GM12878 (cell line): ENCODE measurements at regions not wholly inside any gene's neighbourhood (a gene's known extent, or its start where the extent isn't known, plus 50 kb on each side); places are given as distances from the start of the nearest gene placed in this dataset.

Source experiments
- CHD1 ChIP-seq: IDR thresholded peaks from 2 replicates; pipeline ENCODE4 v1.6.1; 2012; ENCODE audit warnings: low read depth, low read length, improper control_type of control experiment
- CHD4 ChIP-seq: fragments of 200-600 bp; sonication (generic); IDR thresholded peaks from 2 replicates; pipeline ENCODE4 v1.6.1; 2016; ENCODE audit warnings: mild to moderate bottlenecking
- EZH2 ChIP-seq: IDR thresholded peaks from 2 replicates; pipeline ENCODE4 v1.6.1; 2012; ENCODE audit warnings: low read depth, mild to moderate bottlenecking, control low read depth, inconsistent platforms, low read length, borderline replicate concordance; ENCODE audit not compliant: control insufficient read depth
- GATAD2B ChIP-seq: fragments of 450-650 bp; conservative IDR thresholded peaks from 2 replicates; pipeline ENCODE4 v1.6.1; 2017; ENCODE audit warnings: low read depth, mild to moderate bottlenecking, moderate library complexity
- POLR2A ChIP-seq: IDR thresholded peaks from 2 replicates; pipeline ENCODE4 v1.6.1; 2011; ENCODE audit warnings: low read depth, mild to moderate bottlenecking, low read length
- SIN3A ChIP-seq: IDR thresholded peaks from 2 replicates; pipeline ENCODE4 v1.6.1; 2012; ENCODE audit warnings: low read depth, low read length, improper control_type of control experiment
- TF ChIP-seq, protein P1 (sequence below): fragments of 450-650 bp; IDR thresholded peaks from 2 replicates; pipeline ENCODE4 v1.6.1; 2016; ENCODE audit warnings: mild to moderate bottlenecking, moderate library complexity, borderline replicate concordance
- TF ChIP-seq, protein P2 (sequence below): IDR thresholded peaks from 2 replicates; pipeline ENCODE4 v1.6.1; 2012; ENCODE audit warnings: low read depth, low read length, improper control_type of control experiment
- TF ChIP-seq, protein P3 (sequence below): IDR thresholded peaks from 2 replicates; pipeline ENCODE4 v1.6.1; 2012; ENCODE audit warnings: mild to moderate bottlenecking, low read depth, low read length

DNA sequence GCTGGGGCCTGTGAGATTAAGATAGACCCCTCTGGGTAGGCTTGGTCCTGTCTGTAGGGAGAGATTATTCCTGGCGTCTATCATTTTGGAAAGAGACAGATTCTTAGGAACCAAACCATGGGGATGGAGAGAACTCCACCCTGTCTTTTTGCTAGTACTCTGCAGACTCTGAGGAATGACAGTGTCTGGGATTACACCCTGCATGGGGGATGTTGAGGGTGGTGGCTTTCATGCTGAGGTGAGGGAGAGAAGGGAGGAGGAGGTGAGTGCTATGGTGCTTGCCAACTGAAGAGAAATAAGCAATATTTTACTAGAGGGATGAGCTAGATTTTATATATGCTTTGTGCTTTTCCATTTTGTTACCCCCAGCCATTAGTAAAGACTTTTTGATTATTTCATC, 74.5 kb upstream of the PCDH8 start (continued):
- TF ChIP-seq, protein P1, sequence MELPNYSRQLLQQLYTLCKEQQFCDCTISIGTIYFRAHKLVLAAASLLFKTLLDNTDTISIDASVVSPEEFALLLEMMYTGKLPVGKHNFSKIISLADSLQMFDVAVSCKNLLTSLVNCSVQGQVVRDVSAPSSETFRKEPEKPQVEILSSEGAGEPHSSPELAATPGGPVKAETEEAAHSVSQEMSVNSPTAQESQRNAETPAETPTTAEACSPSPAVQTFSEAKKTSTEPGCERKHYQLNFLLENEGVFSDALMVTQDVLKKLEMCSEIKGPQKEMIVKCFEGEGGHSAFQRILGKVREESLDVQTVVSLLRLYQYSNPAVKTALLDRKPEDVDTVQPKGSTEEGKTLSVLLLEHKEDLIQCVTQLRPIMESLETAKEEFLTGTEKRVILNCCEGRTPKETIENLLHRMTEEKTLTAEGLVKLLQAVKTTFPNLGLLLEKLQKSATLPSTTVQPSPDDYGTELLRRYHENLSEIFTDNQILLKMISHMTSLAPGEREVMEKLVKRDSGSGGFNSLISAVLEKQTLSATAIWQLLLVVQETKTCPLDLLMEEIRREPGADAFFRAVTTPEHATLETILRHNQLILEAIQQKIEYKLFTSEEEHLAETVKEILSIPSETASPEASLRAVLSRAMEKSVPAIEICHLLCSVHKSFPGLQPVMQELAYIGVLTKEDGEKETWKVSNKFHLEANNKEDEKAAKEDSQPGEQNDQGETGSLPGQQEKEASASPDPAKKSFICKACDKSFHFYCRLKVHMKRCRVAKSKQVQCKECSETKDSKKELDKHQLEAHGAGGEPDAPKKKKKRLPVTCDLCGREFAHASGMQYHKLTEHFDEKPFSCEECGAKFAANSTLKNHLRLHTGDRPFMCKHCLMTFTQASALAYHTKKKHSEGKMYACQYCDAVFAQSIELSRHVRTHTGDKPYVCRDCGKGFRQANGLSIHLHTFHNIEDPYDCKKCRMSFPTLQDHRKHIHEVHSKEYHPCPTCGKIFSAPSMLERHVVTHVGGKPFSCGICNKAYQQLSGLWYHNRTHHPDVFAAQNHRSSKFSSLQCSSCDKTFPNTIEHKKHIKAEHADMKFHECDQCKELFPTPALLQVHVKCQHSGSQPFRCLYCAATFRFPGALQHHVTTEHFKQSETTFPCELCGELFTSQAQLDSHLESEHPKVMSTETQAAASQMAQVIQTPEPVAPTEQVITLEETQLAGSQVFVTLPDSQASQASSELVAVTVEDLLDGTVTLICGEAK, result no peak
- TF ChIP-seq CHD1 (no peak), SIN3A (no peak), GATAD2B (no peak), CHD4 (no peak), POLR2A (no peak), EZH2 (no peak)
- TF ChIP-seq, protein P2, sequence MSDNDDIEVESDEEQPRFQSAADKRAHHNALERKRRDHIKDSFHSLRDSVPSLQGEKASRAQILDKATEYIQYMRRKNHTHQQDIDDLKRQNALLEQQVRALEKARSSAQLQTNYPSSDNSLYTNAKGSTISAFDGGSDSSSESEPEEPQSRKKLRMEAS, result no peak
- TF ChIP-seq, protein P3, sequence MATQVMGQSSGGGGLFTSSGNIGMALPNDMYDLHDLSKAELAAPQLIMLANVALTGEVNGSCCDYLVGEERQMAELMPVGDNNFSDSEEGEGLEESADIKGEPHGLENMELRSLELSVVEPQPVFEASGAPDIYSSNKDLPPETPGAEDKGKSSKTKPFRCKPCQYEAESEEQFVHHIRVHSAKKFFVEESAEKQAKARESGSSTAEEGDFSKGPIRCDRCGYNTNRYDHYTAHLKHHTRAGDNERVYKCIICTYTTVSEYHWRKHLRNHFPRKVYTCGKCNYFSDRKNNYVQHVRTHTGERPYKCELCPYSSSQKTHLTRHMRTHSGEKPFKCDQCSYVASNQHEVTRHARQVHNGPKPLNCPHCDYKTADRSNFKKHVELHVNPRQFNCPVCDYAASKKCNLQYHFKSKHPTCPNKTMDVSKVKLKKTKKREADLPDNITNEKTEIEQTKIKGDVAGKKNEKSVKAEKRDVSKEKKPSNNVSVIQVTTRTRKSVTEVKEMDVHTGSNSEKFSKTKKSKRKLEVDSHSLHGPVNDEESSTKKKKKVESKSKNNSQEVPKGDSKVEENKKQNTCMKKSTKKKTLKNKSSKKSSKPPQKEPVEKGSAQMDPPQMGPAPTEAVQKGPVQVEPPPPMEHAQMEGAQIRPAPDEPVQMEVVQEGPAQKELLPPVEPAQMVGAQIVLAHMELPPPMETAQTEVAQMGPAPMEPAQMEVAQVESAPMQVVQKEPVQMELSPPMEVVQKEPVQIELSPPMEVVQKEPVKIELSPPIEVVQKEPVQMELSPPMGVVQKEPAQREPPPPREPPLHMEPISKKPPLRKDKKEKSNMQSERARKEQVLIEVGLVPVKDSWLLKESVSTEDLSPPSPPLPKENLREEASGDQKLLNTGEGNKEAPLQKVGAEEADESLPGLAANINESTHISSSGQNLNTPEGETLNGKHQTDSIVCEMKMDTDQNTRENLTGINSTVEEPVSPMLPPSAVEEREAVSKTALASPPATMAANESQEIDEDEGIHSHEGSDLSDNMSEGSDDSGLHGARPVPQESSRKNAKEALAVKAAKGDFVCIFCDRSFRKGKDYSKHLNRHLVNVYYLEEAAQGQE, result no peak
